ENCODE measurements at regions not wholly inside any gene's neighbourhood (a gene's known extent, or its start where the extent isn't known, plus 50 kb on each side); places are given as distances from the start of the nearest gene placed in this dataset.

- TF ChIP-seq CTCF (conservative IDR thresholded peaks at IDR 0.05; ENCODE audit: low read depth, low read length) (peak; percentile 77), EZH2phosphoT487 (IDR thresholded peaks at IDR 0.05; ENCODE audit: borderline replicate concordance, low read length) (no peak), EZH2 (IDR thresholded peaks at IDR 0.05; ENCODE audit: low read length, unreplicated experiment) (no peak)
These were observed 153.0 kb upstream of the DIO2 start for GRCh38 chr14:80364274-80364673.
